Keratinocyte (primary cell): ENCODE measurements at regions not wholly inside any gene's neighbourhood (a gene's known extent, or its start where the extent isn't known, plus 50 kb on each side); places are given as distances from the start of the nearest gene placed in this dataset.

ENCODE experiments used
- EZH2 ChIP-seq: IDR thresholded peaks from one replicate; pipeline ENCODE4 v1.6.1; 2012; ENCODE audit warnings: inconsistent platforms, mild to moderate bottlenecking, low read length, moderate library complexity
- TF ChIP-seq, protein P1 (sequence below), 3 experiments: IDR thresholded peaks in 1 of 3; conservative IDR thresholded peaks in 1 of 3; optimal IDR thresholded peaks in 1 of 3; 2 replicates in 2 of 3; 3 replicates in 1 of 3; pipeline versions ENCODE3 to v1.5.1; 2011; ENCODE audit warnings: low read length in 3 of 3, mild to moderate bottlenecking in 3 of 3, moderate library complexity in 2 of 3, control low read depth in 1 of 3, inconsistent platforms in 1 of 3; ENCODE audit not compliant: insufficient read depth in 2 of 3; ENCODE audit errors: extremely low read depth in 1 of 3

GRCh38 chr4:141513866-141514265, 122.5 kb upstream of the IL15 start:
- TF ChIP-seq, protein P1, sequence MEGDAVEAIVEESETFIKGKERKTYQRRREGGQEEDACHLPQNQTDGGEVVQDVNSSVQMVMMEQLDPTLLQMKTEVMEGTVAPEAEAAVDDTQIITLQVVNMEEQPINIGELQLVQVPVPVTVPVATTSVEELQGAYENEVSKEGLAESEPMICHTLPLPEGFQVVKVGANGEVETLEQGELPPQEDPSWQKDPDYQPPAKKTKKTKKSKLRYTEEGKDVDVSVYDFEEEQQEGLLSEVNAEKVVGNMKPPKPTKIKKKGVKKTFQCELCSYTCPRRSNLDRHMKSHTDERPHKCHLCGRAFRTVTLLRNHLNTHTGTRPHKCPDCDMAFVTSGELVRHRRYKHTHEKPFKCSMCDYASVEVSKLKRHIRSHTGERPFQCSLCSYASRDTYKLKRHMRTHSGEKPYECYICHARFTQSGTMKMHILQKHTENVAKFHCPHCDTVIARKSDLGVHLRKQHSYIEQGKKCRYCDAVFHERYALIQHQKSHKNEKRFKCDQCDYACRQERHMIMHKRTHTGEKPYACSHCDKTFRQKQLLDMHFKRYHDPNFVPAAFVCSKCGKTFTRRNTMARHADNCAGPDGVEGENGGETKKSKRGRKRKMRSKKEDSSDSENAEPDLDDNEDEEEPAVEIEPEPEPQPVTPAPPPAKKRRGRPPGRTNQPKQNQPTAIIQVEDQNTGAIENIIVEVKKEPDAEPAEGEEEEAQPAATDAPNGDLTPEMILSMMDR (optimal IDR thresholded peaks at IDR 0.05 in 1 of 3, IDR thresholded peaks at IDR 0.05 in 1 of 3, conservative IDR thresholded peaks at IDR 0.05 in 1 of 3; ENCODE audit: extremely low read depth in 1 of 3, insufficient read depth in 2 of 3, low read length in 3 of 3), result no peak
- TF ChIP-seq EZH2, result no peak
